ENCODE measurements at regions not wholly inside any gene's neighbourhood (a gene's known extent, or its start where the extent isn't known, plus 50 kb on each side); places are given as distances from the start of the nearest gene placed in this dataset.
A peak's percentile ranks its signal among the peaks of the same experiment; 100 is the strongest.

GRCh38 chr6:147035886-147036285, 168.3 kb upstream of the STXBP5 start:
- DNase-seq (ENCODE audit: low spot score) = no peak

GRCh38 chr6:147037881-147038280, 166.3 kb upstream of the STXBP5 start:
- no peak for DNase-seq (ENCODE audit: low spot score)

GRCh38 chr6:147040121-147040910, 163.9 kb upstream of the STXBP5 start:
- DNase-seq (ENCODE audit: low spot score) = no peak

- DNase-seq (ENCODE audit: low spot score) = no peak
These were observed 161.5 kb upstream of the STXBP5 start for GRCh38 chr6:147042679-147043078.

- peak; percentile 36 for DNase-seq (ENCODE audit: low spot score)
These were observed 160.2 kb upstream of the STXBP5 start for GRCh38 chr6:147043994-147044477.

GRCh38 chr6:147046141-147046877, 157.9 kb upstream of the STXBP5 start:
- DNase-seq (ENCODE audit: low spot score) = no peak

- no peak for DNase-seq (ENCODE audit: low spot score)
These were observed 155.3 kb upstream of the STXBP5 start for GRCh38 chr6:147048930-147049329.

- DNase-seq (ENCODE audit: low spot score) = no peak
These were observed 150.8 kb upstream of the STXBP5 start for GRCh38 chr6:147053311-147053921.

- no peak for DNase-seq (ENCODE audit: low spot score)
These were observed 150.1 kb upstream of the STXBP5 start for GRCh38 chr6:147054158-147054557.

GRCh38 chr6:147054871-147055270, 149.3 kb upstream of the STXBP5 start:
- DNase-seq (ENCODE audit: low spot score) = no peak

- DNase-seq (ENCODE audit: low spot score) = no peak
These were observed 148.3 kb upstream of the STXBP5 start for GRCh38 chr6:147055821-147056392.

- no peak for DNase-seq (ENCODE audit: low spot score)
These were observed 147.0 kb upstream of the STXBP5 start for GRCh38 chr6:147057188-147057587.

- no peak for DNase-seq (ENCODE audit: low spot score)
These were observed 146.4 kb upstream of the STXBP5 start for GRCh38 chr6:147057705-147058342.

GRCh38 chr6:147058786-147059385, 145.3 kb upstream of the STXBP5 start:
- DNase-seq (ENCODE audit: low spot score) = peak; percentile 65

- no peak for DNase-seq (ENCODE audit: low spot score)
These were observed 143.6 kb upstream of the STXBP5 start for GRCh38 chr6:147060636-147061035.

- DNase-seq (ENCODE audit: low spot score) = no peak
These were observed 143.0 kb upstream of the STXBP5 start for GRCh38 chr6:147061252-147061651.

- DNase-seq (ENCODE audit: low spot score) = peak; percentile 90
These were observed 140.7 kb upstream of the STXBP5 start for GRCh38 chr6:147063469-147064031.

- DNase-seq (ENCODE audit: low spot score) = no peak
These were observed 138.4 kb upstream of the STXBP5 start for GRCh38 chr6:147065786-147066185.

GRCh38 chr6:147067184-147067583, 137.0 kb upstream of the STXBP5 start:
- DNase-seq (ENCODE audit: low spot score) = no peak

- no peak for DNase-seq (ENCODE audit: low spot score)
These were observed 132.4 kb upstream of the STXBP5 start for GRCh38 chr6:147071776-147072175.

GRCh38 chr6:147075381-147075780, 128.8 kb upstream of the STXBP5 start:
- no peak for DNase-seq (ENCODE audit: low spot score)
